WERI-Rb-1 (cell line): ENCODE measurements at regions not wholly inside any gene's neighbourhood (a gene's known extent, or its start where the extent isn't known, plus 50 kb on each side); places are given as distances from the start of the nearest gene placed in this dataset.
"Not testable (repeated sequence)": the region's sequence is repeated elsewhere in the genome, so short reads cannot be mapped to it uniquely, and the experiment has no call there.

Experiments used
- DNase-seq: peaks from one replicate; pipeline ENCODE4 v3.0.0-alpha.2; 2020
- H3K27ac ChIP-seq: fragments of 250-450 bp; sonication (Bioruptor Pico); 2 replicates; pipeline ENCODE4 v1.5.1; 2020; ENCODE audit warnings: mild to moderate bottlenecking, moderate library complexity
- H3K27me3 ChIP-seq: fragments of 250-450 bp; sonication (Bioruptor Pico); 2 replicates; pipeline ENCODE4 v1.5.1; 2021; ENCODE audit warnings: mild to moderate bottlenecking, low read depth, moderate library complexity; ENCODE audit not compliant: insufficient read depth, severe bottlenecking
- H3K36me3 ChIP-seq: fragments of 250-450 bp; sonication (Bioruptor Pico); 2 replicates; pipeline ENCODE4 v1.5.1; 2020; ENCODE audit warnings: mild to moderate bottlenecking, moderate library complexity
- H3K4me3 ChIP-seq: 2 replicates; pipeline ENCODE4 v1.5.1; 2011; ENCODE audit warnings: low read depth, mild to moderate bottlenecking, control low read depth, low read length
- H3K9me3 ChIP-seq: fragments of 250-450 bp; sonication (Bioruptor Pico); 2 replicates; pipeline ENCODE4 v1.5.1; 2021; ENCODE audit warnings: mild to moderate bottlenecking, moderate library complexity; ENCODE audit not compliant: severe bottlenecking
- TF ChIP-seq, protein P1 (sequence below): IDR thresholded peaks from 2 replicates; pipeline ENCODE4 v1.5.1; 2011; ENCODE audit warnings: low read depth, mild to moderate bottlenecking, control low read depth, inconsistent platforms, low read length

DNA sequence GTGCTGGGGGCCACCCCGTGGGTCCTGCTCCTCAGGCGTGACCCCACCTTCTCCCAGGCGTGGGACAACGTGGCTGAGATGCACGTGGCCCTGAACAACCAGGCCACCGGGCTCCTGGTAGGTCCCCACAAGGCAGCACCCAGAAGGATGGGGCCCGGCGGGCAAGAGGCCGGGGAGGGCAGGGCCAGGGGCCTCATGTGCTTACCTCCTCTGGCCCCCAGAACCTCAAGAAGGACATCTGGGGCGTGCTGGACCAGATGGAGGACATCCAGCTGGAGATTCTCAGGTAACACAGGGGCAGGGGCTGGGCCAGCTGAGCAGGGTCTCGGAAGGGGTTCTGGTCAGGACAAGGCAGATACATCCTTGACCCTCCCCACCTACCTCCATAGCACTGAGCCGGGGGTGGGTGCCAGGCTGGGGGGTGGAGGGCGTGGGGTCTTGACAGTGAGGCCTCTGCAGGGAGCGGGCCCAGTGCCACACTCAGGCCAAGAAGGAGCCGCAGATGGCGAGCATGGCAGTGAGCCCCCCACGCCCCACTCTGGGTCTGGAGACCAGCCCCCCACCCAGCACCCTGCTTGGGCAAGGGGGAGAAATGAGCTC is 186.3 kb downstream of the IGLL1 start:
- no peak overlapping the region for H3K4me3 ChIP-seq
- no peaks in the 10 kb centered on the region for H3K9me3 ChIP-seq
- H3K27me3 ChIP-seq = no peaks in the 10 kb centered on the region
- H3K27ac ChIP-seq = no peak overlapping the region
- no peak for DNase-seq
- H3K36me3 ChIP-seq = no peaks in the 10 kb centered on the region
- TF ChIP-seq, protein P1, sequence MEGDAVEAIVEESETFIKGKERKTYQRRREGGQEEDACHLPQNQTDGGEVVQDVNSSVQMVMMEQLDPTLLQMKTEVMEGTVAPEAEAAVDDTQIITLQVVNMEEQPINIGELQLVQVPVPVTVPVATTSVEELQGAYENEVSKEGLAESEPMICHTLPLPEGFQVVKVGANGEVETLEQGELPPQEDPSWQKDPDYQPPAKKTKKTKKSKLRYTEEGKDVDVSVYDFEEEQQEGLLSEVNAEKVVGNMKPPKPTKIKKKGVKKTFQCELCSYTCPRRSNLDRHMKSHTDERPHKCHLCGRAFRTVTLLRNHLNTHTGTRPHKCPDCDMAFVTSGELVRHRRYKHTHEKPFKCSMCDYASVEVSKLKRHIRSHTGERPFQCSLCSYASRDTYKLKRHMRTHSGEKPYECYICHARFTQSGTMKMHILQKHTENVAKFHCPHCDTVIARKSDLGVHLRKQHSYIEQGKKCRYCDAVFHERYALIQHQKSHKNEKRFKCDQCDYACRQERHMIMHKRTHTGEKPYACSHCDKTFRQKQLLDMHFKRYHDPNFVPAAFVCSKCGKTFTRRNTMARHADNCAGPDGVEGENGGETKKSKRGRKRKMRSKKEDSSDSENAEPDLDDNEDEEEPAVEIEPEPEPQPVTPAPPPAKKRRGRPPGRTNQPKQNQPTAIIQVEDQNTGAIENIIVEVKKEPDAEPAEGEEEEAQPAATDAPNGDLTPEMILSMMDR = no peak

DNA sequence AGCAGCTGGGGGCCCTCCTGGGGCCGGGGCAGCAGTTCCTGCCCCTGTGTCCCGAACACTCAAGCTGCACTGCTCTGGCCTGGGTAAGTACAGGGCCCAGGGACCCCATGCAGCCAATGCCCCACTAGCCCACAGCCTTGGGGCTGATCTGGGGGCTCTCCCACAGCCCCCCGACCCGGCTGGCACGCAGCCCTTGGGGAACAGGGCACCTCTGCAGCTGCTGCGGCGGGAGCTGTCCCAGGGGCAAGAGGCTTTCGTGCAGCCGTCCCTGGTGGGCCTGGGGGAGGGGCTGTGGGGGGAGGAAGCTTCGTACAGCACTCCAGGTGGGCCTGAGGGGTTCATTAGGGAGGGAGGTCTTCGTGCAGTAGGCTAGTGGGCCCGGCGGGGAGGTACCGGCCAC is 186.9 kb downstream of the IGLL1 start:
- not testable (repeated sequence) for DNase-seq, H3K4me3 ChIP-seq, H3K27ac ChIP-seq, H3K9me3 ChIP-seq, H3K36me3 ChIP-seq, H3K27me3 ChIP-seq

DNA sequence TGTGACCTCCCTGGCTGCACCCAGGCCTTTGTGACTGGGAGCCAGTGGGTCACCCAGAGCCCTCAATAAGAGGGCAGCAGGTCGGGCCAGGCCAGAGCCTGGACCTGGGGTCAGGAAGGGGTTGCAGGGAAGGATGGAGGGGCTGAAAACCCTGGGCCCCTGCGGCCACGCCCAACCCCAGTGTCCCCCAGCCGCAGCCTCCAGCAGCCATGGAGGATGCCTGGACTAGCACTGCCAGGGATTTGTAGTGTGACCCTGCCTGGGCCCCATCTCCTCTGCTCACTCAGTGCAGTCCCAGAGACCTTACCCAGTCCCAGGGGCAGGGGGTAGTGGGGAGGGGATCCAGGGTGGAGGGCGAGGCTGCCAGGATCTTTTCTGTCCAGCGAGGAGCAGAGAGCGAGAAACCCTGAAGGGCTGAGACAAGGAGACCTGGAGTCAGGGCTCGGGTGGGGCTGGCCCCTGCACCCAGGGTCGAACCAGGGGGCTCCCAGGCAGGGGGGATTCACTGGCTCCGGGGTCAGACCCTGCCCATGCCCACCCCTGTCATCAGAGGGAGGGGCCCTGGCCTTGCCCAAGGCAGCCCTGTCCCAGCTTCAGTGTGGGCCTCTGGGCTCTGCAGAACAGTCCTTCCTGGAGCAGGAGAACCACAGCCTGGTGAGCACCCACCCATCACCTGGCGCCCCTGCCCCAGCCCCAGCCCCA is 187.5 kb downstream of the IGLL1 start:
- no peaks in the 10 kb centered on the region for H3K9me3 ChIP-seq
- TF ChIP-seq, protein P1 = no peak
- H3K27ac ChIP-seq = no peak overlapping the region
- no peaks in the 10 kb centered on the region for H3K27me3 ChIP-seq
- H3K36me3 ChIP-seq = no peaks in the 10 kb centered on the region
- no peak overlapping the region for H3K4me3 ChIP-seq
- no peak for DNase-seq

DNA sequence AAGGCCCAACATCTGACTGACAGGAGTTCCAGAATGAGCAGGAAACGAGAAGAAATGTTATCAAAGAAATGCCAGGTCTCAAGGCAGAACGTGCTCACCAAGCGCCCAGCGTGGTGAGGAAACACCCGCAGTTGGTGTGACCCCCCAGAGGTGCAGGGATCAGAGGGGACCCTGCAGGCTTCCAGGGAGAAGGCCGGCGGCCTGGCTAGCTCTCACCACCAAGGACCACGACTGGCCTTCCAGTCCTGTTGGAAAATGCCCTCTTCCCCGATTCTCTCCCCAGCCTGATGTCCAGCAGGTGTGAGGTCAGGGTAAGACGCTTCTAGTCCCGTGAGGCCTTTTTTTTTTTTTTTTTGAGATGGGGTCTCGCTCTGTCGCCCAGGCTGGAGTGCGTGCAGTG is 189.1 kb downstream of the IGLL1 start:
- no peak overlapping the region for H3K4me3 ChIP-seq
- no peak overlapping the region for H3K27ac ChIP-seq
- TF ChIP-seq, protein P1 = no peak
- H3K27me3 ChIP-seq = no peaks in the 10 kb centered on the region
- no peaks in the 10 kb centered on the region for H3K36me3 ChIP-seq
- no peaks in the 10 kb centered on the region for H3K9me3 ChIP-seq
- DNase-seq = no peak

DNA sequence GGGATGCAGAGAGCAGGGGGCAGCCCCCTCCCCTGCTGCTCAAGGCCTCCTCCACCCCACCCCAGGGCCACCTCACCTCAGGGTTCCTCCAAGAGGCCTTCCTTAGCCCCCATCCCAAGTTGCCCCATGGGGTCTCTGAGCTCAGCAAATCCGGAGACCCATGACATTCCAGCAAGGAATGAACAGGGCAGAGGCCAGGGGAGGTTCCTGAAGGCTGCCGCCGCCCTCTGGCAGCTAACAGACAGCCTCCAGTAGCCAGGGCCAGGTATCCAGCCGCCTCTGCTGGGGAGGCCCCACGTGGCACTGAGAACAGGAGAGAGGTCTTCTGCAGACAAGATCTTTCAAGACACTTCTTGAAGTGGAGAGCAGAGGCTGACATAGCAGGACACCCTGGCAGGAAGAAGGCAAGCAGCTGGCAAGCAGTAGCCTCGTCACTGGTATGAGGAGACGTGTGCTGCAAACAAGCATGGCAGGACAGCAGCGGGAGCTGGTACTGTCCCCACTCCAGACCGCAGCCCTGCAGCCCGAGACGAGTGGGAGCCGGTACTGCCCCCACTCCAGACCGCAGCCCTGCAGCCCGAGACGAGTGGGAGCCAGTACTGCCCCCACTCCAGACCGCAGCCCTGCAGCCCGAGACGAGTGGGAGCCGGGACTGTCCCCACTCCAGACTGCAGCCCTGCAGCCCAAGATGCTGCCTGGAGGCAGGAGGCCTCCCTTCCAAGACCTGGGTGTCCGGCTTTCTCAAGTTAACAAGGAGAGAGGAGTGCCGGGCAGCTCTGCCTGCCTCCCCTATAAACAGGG is 190.6 kb downstream of the IGLL1 start:
- TF ChIP-seq, protein P1 = no peak
- Histone ChIP-seq H3K27ac (no peak overlapping the region), H3K4me3 (no peak overlapping the region), H3K9me3 (no peaks in the 10 kb centered on the region), H3K27me3 (no peaks in the 10 kb centered on the region), H3K36me3 (no peaks in the 10 kb centered on the region)
- no peak for DNase-seq

DNA sequence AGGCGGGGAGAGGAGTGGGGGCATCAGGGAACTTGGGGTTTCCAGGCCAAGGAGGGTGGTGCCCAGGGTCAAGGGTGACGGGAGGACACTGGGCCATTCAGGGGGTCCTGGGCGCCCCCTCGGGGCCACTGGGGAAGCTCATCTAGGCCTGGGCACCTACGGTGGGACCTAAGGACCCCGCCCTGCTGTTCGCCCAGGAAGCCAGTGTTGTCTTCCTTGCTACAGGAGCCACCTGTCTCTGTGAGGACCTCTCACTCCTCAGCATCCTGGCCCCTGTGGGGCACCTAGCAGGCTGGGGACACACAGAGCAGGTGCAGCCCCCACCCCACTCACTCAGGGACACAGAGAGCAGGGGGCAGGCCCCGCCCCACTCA is 191.6 kb downstream of the IGLL1 start:
- no peak for DNase-seq
- no peak overlapping the region for H3K4me3 ChIP-seq
- TF ChIP-seq, protein P1 = no peak
- no peaks in the 10 kb centered on the region for H3K27me3 ChIP-seq
- H3K9me3 ChIP-seq = no peaks in the 10 kb centered on the region
- H3K27ac ChIP-seq = no peak overlapping the region
- H3K36me3 ChIP-seq = no peaks in the 10 kb centered on the region
